ENCODE measurements at regions not wholly inside any gene's neighbourhood (a gene's known extent, or its start where the extent isn't known, plus 50 kb on each side); places are given as distances from the start of the nearest gene placed in this dataset.

DNA sequence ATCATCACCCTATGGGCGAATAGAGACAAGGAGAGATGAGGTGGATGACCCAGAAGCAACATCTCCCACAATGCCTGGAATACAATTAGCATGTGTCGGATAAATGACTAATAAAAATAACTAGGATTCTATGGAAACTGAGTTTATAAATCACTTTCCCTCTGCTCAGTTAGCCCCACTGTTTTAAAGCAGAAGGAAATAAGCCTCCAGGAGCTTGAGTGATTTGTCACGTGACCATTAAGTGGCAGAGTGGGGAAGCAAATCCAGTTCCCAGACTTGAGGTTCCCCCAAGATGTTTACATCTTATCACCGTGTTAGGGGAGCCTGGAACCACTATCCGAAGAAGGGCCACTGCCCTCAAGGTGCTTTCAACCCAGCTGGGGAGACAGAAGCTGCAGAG, 136.5 kb upstream of the CCND2 start:
- no peak for DNase-seq (ENCODE audit: low read depth in 4 of 4, low spot score in 1 of 4)

DNA sequence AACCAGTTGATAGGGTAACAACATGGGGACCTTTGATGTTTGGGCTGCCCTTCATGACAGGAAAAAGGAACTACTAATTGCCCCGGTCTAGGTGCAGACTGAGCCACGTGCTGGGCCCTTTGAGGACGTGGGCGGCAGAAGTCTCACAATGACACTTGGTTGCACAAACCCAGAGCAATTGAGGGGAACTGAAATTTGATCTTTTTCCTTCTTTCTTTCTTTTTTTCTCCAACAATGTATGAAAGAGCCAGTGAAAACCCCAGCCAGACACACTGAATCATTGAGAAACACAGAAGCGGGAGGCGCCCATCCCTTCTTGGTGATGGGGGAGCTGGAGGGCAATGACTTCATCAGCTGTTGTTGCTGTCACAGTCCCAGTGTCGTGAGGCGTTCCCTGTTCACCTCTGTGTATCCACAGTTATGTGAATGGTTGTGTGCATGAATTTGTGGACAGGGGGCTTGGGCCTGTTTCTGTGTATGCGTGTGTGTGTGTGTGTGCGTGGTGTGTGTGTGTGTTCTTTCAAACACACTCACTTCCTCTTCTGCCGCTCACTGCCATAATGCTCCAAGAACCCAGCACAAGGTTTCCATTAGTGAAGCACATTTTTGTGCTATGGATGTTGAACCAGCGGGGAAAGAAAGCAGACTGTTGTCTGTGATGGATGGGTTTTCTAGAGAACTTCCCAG, 137.5 kb upstream of the CCND2 start:
- DNase-seq (ENCODE audit: low read depth in 4 of 4, low spot score in 1 of 4): peak in 2 of 4 experiments; percentile 67 to 74

DNA sequence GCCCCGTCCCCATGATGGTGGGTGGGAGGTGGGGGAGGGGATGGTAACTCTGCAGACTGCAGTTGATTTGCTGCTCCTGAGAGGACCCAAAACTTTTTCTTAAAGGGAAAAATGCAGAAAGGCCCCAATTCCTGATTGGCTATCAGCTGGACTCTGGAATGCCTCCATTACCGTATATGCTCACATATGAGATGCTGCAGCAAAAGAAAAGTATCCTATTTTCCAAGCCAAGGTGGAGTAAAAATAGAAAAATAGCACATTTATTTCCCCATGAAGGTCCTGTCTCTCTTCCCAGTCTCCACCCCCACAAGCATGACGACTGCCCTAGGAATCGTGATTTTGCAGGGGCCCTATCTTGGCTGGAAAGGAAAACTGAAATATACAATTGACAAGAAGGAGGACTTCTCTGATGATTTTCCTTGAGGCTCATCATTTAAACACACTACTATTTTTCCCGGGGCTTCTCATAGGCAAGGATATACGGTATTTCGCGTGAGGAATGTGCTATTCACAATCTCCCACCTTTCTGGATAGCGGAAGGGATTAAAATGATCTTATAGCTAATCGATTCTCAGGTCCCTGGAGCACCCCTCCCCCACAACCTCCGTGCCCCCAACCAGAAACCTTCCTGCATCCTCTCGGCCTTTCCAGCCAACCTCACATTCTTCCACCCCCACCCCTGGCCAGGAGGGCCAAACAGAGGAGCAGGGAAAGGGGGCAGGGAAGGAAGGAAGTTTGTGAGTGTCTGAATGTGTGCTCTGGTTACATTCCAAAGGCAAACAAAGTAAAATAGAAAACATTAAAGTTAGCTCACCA, 138.9 kb upstream of the CCND2 start:
- DNase-seq (ENCODE audit: low read depth in 4 of 4, low spot score in 1 of 4): no peak

DNA sequence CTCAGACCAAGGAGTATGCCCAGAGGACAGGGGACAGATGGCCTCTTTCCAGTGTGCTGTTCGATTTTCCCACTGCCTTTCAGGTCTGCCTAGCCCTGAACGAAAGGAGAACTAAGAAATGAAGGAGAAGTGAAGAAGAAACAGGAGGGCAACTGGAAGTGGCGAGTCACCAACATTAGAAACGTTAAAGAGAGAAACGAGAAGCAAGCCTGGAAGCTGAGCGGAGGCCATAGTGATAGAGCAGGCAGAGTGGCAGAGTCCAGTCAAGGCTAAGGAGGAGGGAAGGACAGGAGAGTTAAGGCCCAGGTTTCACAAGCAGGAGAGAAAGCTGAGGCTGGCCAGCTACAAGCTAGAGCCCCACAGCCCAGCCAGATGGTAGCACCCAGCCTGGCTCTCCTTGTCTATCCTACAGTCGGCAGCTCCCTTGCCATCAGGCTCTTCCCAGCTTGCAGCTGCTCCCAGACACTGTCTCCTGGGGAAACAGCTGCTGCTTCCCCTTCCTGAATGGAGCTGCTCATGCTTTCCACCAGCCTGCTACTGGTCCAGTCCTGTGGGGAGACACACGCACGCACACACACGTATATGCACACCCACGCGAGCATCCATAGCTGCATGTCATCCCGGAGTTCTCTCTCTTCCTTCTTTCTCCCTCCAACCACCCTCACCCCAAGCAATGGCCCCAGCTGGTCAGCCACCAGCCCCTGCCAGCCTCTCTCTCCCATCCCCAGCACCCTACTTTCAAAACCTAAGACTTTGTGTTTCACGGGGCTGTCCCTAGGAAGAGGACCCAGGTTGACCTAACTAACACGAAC, 139.7 kb upstream of the CCND2 start:
- DNase-seq (ENCODE audit: low read depth in 4 of 4, low spot score in 1 of 4): no peak

DNA sequence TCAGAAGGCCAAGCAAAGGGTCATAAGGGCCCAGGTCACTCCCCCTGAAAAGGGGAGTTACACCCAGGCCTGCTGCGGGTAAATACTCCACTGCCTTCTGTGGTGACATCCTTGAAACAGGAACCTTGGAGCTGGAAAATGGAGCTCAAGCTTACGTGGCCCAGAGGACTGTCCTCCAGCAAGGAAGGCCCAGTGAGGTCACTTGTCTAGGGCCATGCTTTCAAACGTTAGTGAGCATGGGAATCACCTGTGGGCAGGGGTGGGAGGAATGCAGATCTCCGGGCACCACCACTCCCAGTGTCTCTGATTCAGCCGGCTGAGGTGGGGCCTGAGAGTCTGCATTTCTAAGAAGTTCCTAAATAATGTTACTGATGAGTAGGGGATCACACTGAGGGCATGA, 140.5 kb upstream of the CCND2 start:
- DNase-seq (ENCODE audit: low read depth in 4 of 4, low spot score in 1 of 4): no peak

DNA sequence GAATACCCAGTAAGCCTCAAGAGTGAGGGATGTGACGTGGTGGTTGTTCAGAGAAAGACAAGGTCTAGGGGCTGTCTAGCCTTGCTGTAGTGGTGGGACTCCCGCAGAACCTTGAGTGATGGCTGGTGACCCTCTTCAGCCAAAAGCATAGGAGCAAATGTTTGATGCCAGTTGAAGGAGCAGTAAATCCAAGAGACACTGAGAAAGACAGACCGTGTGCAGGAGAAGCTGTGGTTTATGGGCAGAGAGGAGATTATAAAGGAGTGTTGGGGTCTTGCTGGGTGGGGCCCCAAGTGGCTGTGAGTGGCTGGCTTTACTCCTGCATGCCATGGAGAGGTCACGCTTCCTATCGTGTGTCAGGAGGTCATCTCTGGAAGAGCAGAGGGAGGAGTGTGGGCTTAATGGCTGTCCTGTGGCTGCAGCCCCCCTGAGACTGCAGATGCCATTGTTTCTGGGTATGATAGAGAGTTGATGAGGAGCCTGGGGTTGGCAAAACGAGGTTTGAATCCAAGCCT, 152.0 kb upstream of the CCND2 start:
- no peak for DNase-seq (ENCODE audit: low read depth in 4 of 4, low spot score in 1 of 4)

DNA sequence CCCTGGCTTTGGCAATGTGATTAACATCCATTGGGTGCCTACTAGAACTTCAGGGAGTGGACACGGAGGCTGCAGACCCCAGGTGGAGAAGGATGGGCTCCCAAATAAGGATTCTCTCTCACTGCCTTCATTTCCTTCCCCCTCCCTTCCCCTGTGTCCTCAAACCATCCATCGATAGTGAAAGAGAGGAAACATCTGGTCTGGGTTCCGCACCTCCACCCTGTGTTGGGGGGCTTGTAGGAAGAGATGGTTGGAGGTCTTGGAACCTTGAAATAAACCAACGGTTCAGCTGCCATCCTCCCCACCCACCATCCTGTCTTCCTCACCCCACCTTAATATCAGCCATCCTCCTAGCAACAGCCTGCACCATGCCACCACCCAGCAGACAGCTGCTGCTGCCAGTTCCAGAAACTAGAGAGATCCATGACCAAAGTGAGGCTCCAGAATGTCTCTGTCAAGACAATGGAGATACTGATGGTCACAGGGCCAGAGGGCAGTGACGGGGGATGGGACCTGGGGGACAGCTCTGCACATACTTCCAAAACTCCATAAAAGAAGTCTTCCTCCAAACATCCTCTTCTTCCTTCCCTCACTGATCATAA, 153.1 kb upstream of the CCND2 start:
- DNase-seq (ENCODE audit: low read depth in 4 of 4, low spot score in 1 of 4): no peak

- DNase-seq (ENCODE audit: low read depth in 4 of 4, low spot score in 1 of 4): peak in 2 of 4 experiments; percentile 41 to 56
Observed at GRCh38 chr12:4119157-4119761, 154.3 kb upstream of the CCND2 start.

- no peak for DNase-seq (ENCODE audit: low read depth in 4 of 4, low spot score in 1 of 4)
Observed at GRCh38 chr12:4118601-4119156, 154.9 kb upstream of the CCND2 start.

- no peak for DNase-seq (ENCODE audit: low read depth in 4 of 4, low spot score in 1 of 4)
Observed at GRCh38 chr12:4118017-4118510, 155.5 kb upstream of the CCND2 start.

DNA sequence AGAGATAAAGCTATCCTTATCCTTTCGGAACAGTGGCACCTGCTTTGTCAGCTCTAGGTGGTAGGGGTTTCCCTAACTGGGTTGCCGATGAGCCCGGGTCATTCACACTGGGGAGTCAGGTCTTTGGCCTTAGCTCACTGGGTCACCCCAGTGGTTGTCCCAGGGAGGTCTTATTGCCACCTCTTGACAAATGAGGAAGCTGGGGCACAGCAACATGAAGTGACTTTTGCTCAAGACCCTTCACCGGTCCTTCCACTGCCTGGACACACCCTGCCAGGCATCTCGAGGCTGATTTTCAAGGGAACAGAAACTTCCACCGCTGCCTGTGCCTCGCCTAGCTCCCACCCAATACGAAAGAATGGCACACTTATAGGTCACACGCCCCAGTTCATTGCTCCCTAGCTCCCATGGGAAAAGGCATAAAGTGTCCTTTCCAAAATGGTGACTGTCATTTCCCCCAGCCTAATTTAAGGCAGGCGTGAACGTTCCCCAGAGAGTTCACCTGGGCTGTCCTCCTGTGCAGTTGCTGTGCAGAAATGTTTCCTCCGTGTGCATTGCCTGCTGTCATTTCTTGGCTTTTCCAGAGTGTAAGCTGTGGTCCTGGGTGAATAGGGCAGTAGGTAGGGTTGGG, 156.1 kb upstream of the CCND2 start:
- no peak for DNase-seq (ENCODE audit: low read depth in 4 of 4, low spot score in 1 of 4)

DNA sequence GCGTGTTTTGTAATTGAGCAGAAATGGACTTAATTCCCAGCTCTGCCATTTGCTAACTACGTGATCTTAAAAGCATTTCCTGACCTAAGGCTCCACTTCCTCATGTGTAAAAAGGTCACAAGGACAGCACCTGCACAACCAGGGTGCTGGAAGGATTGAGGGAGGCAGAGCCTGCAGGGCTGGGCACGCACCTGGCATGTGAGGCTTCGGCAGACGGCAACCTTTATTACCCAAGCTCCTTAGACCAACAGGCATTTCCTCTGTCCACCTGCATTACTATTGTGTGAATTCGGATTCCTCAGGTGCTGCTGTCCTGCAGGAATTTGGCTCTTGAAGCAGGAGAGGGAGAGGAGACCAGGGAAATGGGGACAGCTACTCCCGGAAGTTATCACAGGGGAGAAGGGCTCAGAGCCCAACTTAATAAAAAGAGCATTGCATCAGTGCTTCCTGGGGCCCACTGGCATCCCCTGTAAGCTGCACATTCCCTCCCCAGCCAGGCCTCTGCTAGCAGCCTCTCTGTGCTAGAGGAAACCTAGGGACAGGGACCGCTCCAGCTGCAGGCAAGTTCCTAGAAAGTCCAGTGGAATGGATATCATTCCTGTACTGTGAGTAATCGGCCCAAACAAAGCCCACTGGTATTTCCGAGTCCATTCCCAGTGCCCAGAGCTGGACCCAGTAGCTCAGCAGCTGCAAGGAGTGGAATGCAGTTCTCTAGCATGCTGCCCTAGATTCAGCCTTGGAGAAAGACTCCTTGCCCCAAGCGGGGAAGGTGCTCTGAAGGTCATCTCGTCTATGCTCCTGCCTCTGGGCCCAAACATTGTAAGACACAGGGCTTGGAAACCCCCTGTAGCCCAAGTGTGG, 157.1 kb upstream of the CCND2 start:
- DNase-seq (ENCODE audit: low read depth in 4 of 4, low spot score in 1 of 4): no peak

DNA sequence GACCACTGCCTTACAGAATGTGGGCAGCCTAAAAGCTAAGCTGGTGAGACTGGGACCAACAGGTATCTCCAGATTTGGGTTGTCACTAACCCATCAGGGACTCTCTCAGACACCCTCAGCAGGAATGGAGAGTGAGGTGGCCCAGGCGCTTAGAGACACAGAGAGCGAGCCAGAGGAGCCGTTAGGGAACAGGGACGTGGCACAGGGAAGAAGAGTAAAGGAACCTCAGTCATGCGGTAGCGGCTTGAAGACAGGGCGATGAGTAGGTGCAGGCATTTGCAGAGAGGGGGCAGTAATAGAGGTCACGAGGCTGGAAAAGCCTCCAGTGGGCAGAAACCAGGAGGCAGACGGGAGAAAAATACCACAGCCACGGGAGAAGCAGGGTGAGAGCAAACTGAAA, 158.0 kb upstream of the CCND2 start:
- DNase-seq (ENCODE audit: low read depth in 4 of 4, low spot score in 1 of 4): no peak

DNA sequence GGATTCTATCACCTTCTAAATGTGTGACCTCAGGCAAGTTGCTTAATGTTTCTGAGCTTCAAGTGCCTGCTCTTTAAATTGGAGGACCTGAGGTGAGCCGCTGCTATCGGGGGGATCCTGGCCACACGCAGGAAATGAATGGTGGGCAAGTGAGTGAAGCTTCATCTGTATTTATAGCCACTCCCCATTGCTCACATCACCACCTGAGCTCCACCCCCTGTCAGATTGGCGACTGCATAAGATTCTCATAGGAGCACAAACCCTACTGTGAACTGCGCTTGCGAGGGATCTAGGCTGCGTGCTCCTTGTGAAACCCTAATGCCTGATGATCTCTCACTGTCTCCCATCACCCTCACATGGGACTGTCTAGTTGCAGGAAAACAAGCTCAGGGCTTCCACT, 158.6 kb upstream of the CCND2 start:
- DNase-seq (ENCODE audit: low read depth in 4 of 4, low spot score in 1 of 4): no peak

GRCh38 chr12:4112734-4113325, 160.7 kb upstream of the CCND2 start:
- no peak for DNase-seq (ENCODE audit: low read depth in 4 of 4, low spot score in 1 of 4)

DNA sequence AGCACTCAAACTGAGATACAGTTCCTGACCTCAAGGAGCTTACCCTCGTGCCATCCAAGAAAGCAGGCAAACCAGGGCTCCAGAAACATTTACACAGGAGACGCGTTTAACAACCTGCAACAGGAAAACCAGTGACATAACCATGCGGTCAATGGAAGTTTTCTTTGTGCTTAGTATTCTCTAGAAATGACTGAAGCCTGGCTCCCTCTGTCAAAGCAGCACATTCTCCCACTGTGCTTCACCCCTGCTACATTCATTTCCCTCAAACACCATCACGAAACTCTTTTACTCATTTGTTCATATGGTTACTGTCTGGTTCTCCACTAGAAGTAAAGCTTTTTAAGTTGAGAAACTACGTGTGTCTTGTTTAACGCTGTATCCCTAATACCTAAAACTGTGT, 161.3 kb upstream of the CCND2 start:
- DNase-seq (ENCODE audit: low read depth in 4 of 4, low spot score in 1 of 4): no peak

- DNase-seq (ENCODE audit: low read depth in 4 of 4, low spot score in 1 of 4): no peak
Observed at GRCh38 chr12:4111010-4111409, 162.6 kb upstream of the CCND2 start.

- no peak for DNase-seq (ENCODE audit: low read depth in 4 of 4, low spot score in 1 of 4)
Observed at GRCh38 chr12:4109826-4110225, 163.7 kb upstream of the CCND2 start.

Data from stimulated activated CD4-positive, alpha-beta T cell treated with anti-CD3 and anti-CD28 coated beads, Interleukin-1b, Interleukin-23, amount 100 ng/mL, for 24 hours (primary cell).